OCI-LY3 (cell line): ENCODE measurements at regions not wholly inside any gene's neighbourhood (a gene's known extent, or its start where the extent isn't known, plus 50 kb on each side); places are given as distances from the start of the nearest gene placed in this dataset.

Experiments
- H2AFZ ChIP-seq: fragments of 200-600, 300-600 bp; shearing (Covaris generic); 2 replicates; pipeline ENCODE4 v1.6.0; 2014; ENCODE audit warnings: antibody characterized with exemption, low read depth, low read length
- H3K27ac ChIP-seq: fragments of 200-600, 300-600 bp; sonication (generic); 2 replicates; pipeline ENCODE4 v1.5.1; 2014; ENCODE audit warnings: mild to moderate bottlenecking, low read length, moderate library complexity, mixed read lengths
- H3K27me3 ChIP-seq: fragments of 200-600, 300-600 bp; sonication (generic); 2 replicates; pipeline ENCODE4 v1.6.1; 2014; ENCODE audit warnings: low read depth, low read length, mixed read lengths
- H3K36me3 ChIP-seq: fragments of 200-600, 300-600 bp; sonication (generic); replicated peaks from 2 replicates; pipeline ENCODE3; 2014; ENCODE audit warnings: low read depth, low read length, mixed read lengths
- H3K4me1 ChIP-seq: fragments of 300-600, 200-600 bp; sonication (generic); 2 replicates; pipeline ENCODE4 v1.6.1; 2014; ENCODE audit warnings: low read length, mixed read lengths
- H3K4me2 ChIP-seq: fragments of 200-600, 300-600 bp; sonication (generic); 2 replicates; pipeline ENCODE4 v1.6.1; 2014; ENCODE audit warnings: low read length, mixed read lengths
- H3K4me3 ChIP-seq: fragments of 300-600, 200-600 bp; sonication (generic); 2 replicates; pipeline ENCODE4 v1.5.1; 2014; ENCODE audit warnings: antibody characterized with exemption, mild to moderate bottlenecking, low read length, moderate library complexity
- H3K79me2 ChIP-seq: fragments of 300-600, 200-600 bp; shearing (Covaris generic); 2 replicates; pipeline ENCODE4 v1.6.1; 2014; ENCODE audit warnings: mild to moderate bottlenecking, low read length, mixed read lengths
- H3K9ac ChIP-seq: fragments of 300-600, 200-600 bp; shearing (Covaris generic); 2 replicates; pipeline ENCODE4 v1.6.0; 2014; ENCODE audit warnings: mild to moderate bottlenecking, low read length, moderate library complexity
- H3K9me3 ChIP-seq: fragments of 200-600, 300-600 bp; shearing (Covaris generic); 2 replicates; pipeline ENCODE4 v1.6.1; 2014; ENCODE audit warnings: low read length, mixed read lengths; ENCODE audit not compliant: insufficient read depth
- H4K20me1 ChIP-seq: fragments of 200-600, 300-600 bp; sonication (generic); 2 replicates; pipeline ENCODE4 v1.6.1; 2016; ENCODE audit warnings: low read length, mixed read lengths; ENCODE audit not compliant: insufficient read depth
- EZH2phosphoT487 ChIP-seq: fragments of 200-600 bp; shearing (Covaris generic); IDR thresholded peaks from 2 replicates; pipeline ENCODE4 v1.6.1; 2018; ENCODE audit warnings: antibody characterized with exemption, mixed run types, low read depth
- TF ChIP-seq, protein P1 (sequence below): fragments of 200-600, 300-600 bp; sonication (generic); IDR thresholded peaks from 2 replicates; pipeline ENCODE4 v1.5.1; 2014; ENCODE audit warnings: antibody characterized with exemption, low read length, low read depth

DNA sequence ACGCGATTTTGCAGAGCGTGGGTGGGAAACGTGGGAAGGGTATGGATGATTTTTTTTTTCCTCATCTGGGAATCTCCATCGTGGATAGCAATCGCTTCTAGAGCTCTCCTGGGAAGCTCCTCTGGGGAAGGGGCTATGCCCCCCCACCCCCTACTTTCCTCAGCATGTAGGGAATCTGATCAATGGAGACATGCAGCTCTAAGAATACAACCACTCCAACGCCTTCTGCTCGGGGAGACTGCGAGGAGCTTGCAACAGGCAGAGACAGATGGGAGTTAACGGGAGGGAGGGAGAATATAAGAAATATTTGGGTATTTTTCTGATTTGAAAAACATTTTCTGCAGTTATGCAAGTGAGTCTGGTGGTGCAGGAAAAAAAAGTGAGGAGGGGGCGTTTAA is 104.6 kb upstream of the HSD17B12 start:
- Histone ChIP-seq H2AFZ (no peak overlapping the region), H4K20me1 (no peaks in the 10 kb centered on the region), H3K9ac (no peak overlapping the region), H3K79me2 (no peaks in the 10 kb centered on the region), H3K4me2 (no peak overlapping the region), H3K27me3 (peaks cover 36% of the 10 kb centered on the region), H3K4me1 (peaks cover 10% of the 10 kb centered on the region; the same call in 1 of the 2 replicates), H3K4me3 (no peak overlapping the region), H3K36me3 (no peaks in the 10 kb centered on the region), H3K27ac (no peak overlapping the region), H3K9me3 (no peaks in the 10 kb centered on the region)
- TF ChIP-seq, protein P1, sequence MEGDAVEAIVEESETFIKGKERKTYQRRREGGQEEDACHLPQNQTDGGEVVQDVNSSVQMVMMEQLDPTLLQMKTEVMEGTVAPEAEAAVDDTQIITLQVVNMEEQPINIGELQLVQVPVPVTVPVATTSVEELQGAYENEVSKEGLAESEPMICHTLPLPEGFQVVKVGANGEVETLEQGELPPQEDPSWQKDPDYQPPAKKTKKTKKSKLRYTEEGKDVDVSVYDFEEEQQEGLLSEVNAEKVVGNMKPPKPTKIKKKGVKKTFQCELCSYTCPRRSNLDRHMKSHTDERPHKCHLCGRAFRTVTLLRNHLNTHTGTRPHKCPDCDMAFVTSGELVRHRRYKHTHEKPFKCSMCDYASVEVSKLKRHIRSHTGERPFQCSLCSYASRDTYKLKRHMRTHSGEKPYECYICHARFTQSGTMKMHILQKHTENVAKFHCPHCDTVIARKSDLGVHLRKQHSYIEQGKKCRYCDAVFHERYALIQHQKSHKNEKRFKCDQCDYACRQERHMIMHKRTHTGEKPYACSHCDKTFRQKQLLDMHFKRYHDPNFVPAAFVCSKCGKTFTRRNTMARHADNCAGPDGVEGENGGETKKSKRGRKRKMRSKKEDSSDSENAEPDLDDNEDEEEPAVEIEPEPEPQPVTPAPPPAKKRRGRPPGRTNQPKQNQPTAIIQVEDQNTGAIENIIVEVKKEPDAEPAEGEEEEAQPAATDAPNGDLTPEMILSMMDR: no peak
- TF ChIP-seq EZH2phosphoT487: no peak

DNA sequence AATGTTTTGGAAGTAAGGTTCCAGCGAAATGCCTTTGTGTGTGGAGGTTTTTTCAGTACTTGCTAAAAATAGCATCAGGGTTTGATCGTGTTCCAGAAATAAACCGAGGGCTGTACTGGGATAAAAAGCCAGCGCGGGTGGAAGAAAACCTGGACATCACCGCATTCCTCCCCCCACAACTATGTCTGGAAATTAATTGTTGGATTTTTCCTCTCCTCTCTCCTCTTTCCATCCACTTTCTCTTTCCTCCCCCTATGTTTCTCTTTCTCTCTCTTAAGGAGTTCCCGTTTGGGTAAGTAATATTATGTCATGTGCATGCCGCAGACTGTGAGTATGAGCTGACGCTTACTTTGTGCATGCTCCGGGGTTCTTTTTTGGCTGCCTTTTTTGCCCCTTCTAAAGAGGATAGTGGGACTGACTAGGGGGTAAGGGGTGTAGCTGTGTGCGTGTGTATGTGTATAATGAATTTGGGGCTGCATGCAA is 104.2 kb upstream of the HSD17B12 start:
- Histone ChIP-seq H3K27me3 (peaks cover 31% of the 10 kb centered on the region), H3K4me3 (no peak overlapping the region), H2AFZ (no peak overlapping the region), H3K27ac (no peak overlapping the region), H3K9me3 (no peaks in the 10 kb centered on the region), H3K36me3 (no peaks in the 10 kb centered on the region), H3K4me2 (no peak overlapping the region), H3K79me2 (no peaks in the 10 kb centered on the region), H3K9ac (no peak overlapping the region), H3K4me1 (peaks cover 10% of the 10 kb centered on the region; the same call in 1 of the 2 replicates), H4K20me1 (no peaks in the 10 kb centered on the region)
- TF ChIP-seq, protein P1: no peak
- TF ChIP-seq EZH2phosphoT487: no peak

DNA sequence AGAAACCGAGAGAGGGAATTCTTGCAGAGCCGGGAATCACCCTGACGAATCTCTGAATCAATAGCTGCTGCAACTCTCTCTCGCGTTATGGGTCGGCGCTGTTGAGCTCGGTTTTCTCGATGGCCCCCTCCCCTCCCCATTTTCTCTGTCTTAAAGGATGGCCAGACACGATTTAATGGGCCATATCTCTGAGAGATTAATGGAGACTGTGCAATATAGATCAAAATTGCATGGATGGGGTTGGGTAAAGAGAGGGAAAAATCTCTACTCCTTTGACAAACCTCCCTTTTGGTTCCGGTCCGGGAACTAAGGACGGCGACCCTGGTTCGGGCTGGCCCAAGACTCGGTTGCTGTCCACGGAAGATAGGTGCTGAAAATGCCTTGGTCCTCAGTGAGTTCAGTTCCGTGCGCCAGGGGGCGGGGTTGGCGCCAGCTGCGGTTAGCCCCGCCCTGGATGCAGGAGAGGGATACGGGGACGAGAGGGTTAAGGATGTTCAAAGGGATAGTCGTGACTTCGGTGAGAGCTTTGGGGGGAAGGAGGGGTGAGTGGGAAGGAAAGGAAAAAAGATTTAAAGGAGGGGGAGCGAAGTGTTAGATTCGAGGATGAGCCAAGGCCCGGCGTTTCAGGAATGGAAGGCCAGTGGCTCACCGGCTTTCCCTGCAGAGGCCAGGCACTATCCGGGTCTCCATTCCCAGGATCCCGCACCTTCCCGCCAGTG is 103.6 kb upstream of the HSD17B12 start:
- Histone ChIP-seq H3K4me1 (peaks cover 10% of the 10 kb centered on the region; the same call in 1 of the 2 replicates), H3K27ac (no peak overlapping the region), H4K20me1 (no peaks in the 10 kb centered on the region), H3K4me3 (no peak overlapping the region), H3K36me3 (no peaks in the 10 kb centered on the region), H3K9ac (no peak overlapping the region), H3K27me3 (peaks cover 25% of the 10 kb centered on the region), H3K9me3 (no peaks in the 10 kb centered on the region), H3K4me2 (no peak overlapping the region), H2AFZ (no peak overlapping the region), H3K79me2 (no peaks in the 10 kb centered on the region)
- no peak for TF ChIP-seq EZH2phosphoT487
- TF ChIP-seq, protein P1: no peak

DNA sequence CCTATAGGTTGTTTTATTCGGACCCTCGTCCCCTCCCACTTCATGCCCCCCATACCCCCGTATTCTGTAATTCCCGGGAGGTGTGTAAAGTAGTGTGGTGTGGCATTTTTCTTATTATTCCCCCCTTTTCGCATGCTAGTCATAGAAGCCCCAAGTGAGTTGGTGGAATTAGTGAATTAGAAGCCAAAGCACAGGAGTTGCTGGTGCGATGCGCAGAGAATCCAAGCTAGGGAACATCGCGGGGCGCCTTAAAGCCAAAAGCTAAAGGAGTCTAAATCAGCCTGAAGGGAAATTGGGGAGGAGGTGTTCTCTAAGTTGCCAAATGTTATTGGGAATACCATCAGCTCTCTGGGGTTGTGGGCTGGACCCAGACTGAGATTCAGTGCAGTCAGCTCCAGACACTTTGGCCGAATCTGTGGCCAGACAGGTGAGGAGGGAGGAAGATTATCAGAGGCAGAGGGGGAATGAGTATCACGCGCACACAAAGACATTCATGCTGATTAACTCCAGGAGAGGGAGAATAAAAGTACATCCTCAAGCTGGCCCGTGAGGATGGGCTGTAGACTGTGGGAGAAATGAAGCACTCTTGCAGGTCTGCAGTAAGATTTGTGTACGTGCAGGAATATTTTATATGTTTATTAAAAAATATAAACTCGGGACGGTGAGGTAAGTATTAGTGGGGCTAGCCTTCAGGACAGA is 102.8 kb upstream of the HSD17B12 start:
- Histone ChIP-seq H3K9me3 (no peaks in the 10 kb centered on the region), H3K4me1 (peaks cover 10% of the 10 kb centered on the region; the same call in 1 of the 2 replicates), H3K4me2 (no peak overlapping the region), H3K4me3 (no peak overlapping the region), H4K20me1 (no peaks in the 10 kb centered on the region), H2AFZ (no peak overlapping the region), H3K27me3 (peaks cover 18% of the 10 kb centered on the region), H3K36me3 (no peaks in the 10 kb centered on the region), H3K27ac (no peak overlapping the region), H3K9ac (no peak overlapping the region), H3K79me2 (no peaks in the 10 kb centered on the region)
- TF ChIP-seq EZH2phosphoT487: no peak
- TF ChIP-seq, protein P1: no peak
